MM.1S (cell line): ENCODE measurements at regions not wholly inside any gene's neighbourhood (a gene's known extent, or its start where the extent isn't known, plus 50 kb on each side); places are given as distances from the start of the nearest gene placed in this dataset.

Experiments
- EZH2 ChIP-seq: fragments of 300-600 bp; sonication (generic); optimal IDR thresholded peaks from 2 replicates; pipeline ENCODE3; 2017; ENCODE audit warnings: low read depth, mild to moderate bottlenecking, antibody characterized with exemption, low read length, mixed read lengths
- EZH2phosphoT487 ChIP-seq: fragments of 300-600 bp; sonication (generic); IDR thresholded peaks from 2 replicates; pipeline ENCODE4 v1.6.1; 2018; ENCODE audit warnings: antibody characterized with exemption, low read length
- TF ChIP-seq, protein P1 (sequence below): fragments of 300-600 bp; sonication (generic); IDR thresholded peaks from 2 replicates; pipeline ENCODE4 v1.5.1; 2016; ENCODE audit warnings: antibody characterized with exemption, low read length, mixed read lengths

DNA sequence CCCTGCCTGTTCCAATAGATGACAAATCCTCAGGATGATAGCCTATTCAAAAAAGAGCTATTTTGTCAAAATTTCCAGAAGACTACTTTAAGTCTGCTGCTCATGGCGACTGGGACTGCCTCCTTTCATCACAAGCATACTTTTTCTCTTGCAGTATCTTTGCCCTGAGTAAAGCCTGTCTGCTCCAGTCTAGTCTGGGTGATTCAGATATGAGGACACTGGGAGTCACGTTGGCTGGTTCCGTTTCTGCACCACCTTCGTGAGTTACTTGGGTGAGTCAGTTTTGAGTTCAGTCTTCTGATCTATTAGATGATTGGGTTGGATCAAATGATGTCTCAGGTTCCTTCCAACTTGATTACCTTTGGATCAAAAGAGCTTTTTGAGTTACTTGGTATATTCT is 301.3 kb upstream of the STXBP6 start:
- TF ChIP-seq EZH2phosphoT487 (no peak), EZH2 (no peak)
- TF ChIP-seq, protein P1, sequence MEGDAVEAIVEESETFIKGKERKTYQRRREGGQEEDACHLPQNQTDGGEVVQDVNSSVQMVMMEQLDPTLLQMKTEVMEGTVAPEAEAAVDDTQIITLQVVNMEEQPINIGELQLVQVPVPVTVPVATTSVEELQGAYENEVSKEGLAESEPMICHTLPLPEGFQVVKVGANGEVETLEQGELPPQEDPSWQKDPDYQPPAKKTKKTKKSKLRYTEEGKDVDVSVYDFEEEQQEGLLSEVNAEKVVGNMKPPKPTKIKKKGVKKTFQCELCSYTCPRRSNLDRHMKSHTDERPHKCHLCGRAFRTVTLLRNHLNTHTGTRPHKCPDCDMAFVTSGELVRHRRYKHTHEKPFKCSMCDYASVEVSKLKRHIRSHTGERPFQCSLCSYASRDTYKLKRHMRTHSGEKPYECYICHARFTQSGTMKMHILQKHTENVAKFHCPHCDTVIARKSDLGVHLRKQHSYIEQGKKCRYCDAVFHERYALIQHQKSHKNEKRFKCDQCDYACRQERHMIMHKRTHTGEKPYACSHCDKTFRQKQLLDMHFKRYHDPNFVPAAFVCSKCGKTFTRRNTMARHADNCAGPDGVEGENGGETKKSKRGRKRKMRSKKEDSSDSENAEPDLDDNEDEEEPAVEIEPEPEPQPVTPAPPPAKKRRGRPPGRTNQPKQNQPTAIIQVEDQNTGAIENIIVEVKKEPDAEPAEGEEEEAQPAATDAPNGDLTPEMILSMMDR: no peak
